H9 (cell line): ENCODE measurements at regions not wholly inside any gene's neighbourhood (a gene's known extent, or its start where the extent isn't known, plus 50 kb on each side); places are given as distances from the start of the nearest gene placed in this dataset.

Experiments used
- DNase-seq: peaks from one replicate; pipeline ENCODE4 v3.0.0-alpha.2; 2017
- H2AFZ ChIP-seq: one replicate; pipeline ENCODE4 v1.6.1; 2013; ENCODE audit warnings: mild to moderate bottlenecking, low read length, control low read depth, moderate library complexity
- H2AK5ac ChIP-seq: 2 replicates; pipeline ENCODE4 v1.6.1; 2013; ENCODE audit warnings: low read length, control low read depth, mixed read lengths; ENCODE audit not compliant: insufficient read length
- H2BK120ac ChIP-seq: one replicate; pipeline ENCODE4 v1.6.1; 2013; ENCODE audit warnings: low read depth, mild to moderate bottlenecking, low read length, control low read depth, inconsistent platforms; ENCODE audit not compliant: poor library complexity, severe bottlenecking
- H2BK12ac ChIP-seq: 2 replicates; pipeline ENCODE4 v1.6.1; 2013; ENCODE audit warnings: low read length, control low read depth, mixed read lengths, low read depth; ENCODE audit not compliant: insufficient read length
- H2BK15ac ChIP-seq: 2 replicates; pipeline ENCODE4 v1.6.1; 2013; ENCODE audit warnings: low read depth, low read length, control low read depth
- H2BK20ac ChIP-seq: one replicate; pipeline ENCODE4 v1.6.1; 2013; ENCODE audit warnings: low read depth, mild to moderate bottlenecking, low read length, control low read depth, inconsistent platforms; ENCODE audit not compliant: poor library complexity, severe bottlenecking
- H2BK5ac ChIP-seq: 2 replicates; pipeline ENCODE4 v1.6.1; 2013; ENCODE audit warnings: low read length, control low read depth, mixed read lengths; ENCODE audit not compliant: insufficient read length
- H3K14ac ChIP-seq: 2 replicates; pipeline ENCODE4 v1.6.1; 2013; ENCODE audit warnings: low read length, control low read depth; ENCODE audit not compliant: insufficient read depth
- H3K18ac ChIP-seq: 2 replicates; pipeline ENCODE4 v1.6.1; 2013; ENCODE audit warnings: low read depth, mild to moderate bottlenecking, mixed read lengths, low read length, control low read depth; ENCODE audit not compliant: insufficient read length
- H3K23ac ChIP-seq: 2 replicates; pipeline ENCODE4 v1.6.1; 2013; ENCODE audit warnings: low read length, control low read depth, mixed read lengths, low read depth; ENCODE audit not compliant: insufficient read length
- H3K23me2 ChIP-seq: 2 replicates; pipeline ENCODE4 v1.6.1; 2013; ENCODE audit warnings: low read depth, mild to moderate bottlenecking, mixed read lengths, low read length, control low read depth; ENCODE audit not compliant: insufficient read length, poor library complexity, severe bottlenecking
- H3K27ac ChIP-seq: 2 replicates; pipeline ENCODE4 v1.5.1; 2013; ENCODE audit warnings: low read length, control low read depth, mixed read lengths, low read depth; ENCODE audit not compliant: insufficient read length
- H3K27me3 ChIP-seq: 2 replicates; pipeline ENCODE4 v1.6.1; 2013; ENCODE audit warnings: low read length, control low read depth, inconsistent platforms; ENCODE audit not compliant: insufficient read depth
- H3K4ac ChIP-seq: 2 replicates; pipeline ENCODE4 v1.6.1; 2013; ENCODE audit warnings: low read depth, mild to moderate bottlenecking, control low read depth, inconsistent platforms, low read length, moderate library complexity
- H3K4me1 ChIP-seq: 2 replicates; pipeline ENCODE4 v1.6.1; 2013; ENCODE audit warnings: low read length, control low read depth, inconsistent platforms; ENCODE audit not compliant: insufficient read depth
- H3K4me2 ChIP-seq: 2 replicates; pipeline ENCODE4 v1.6.1; 2013; ENCODE audit warnings: low read length, control low read depth, mixed read lengths; ENCODE audit not compliant: insufficient read length, insufficient read depth
- H3K56ac ChIP-seq: 2 replicates; pipeline ENCODE4 v1.6.1; 2013; ENCODE audit warnings: low read depth, mild to moderate bottlenecking, mixed read lengths, low read length, control low read depth; ENCODE audit not compliant: insufficient read length
- H3K79me1 ChIP-seq: 2 replicates; pipeline ENCODE4 v1.6.1; 2013; ENCODE audit warnings: low read depth, mild to moderate bottlenecking, moderate library complexity, low read length, control low read depth, inconsistent platforms; ENCODE audit not compliant: insufficient read depth, poor library complexity, severe bottlenecking
- H3K79me2 ChIP-seq: 2 replicates; pipeline ENCODE4 v1.6.1; 2013; ENCODE audit warnings: low read length, control low read depth, inconsistent platforms; ENCODE audit not compliant: insufficient read depth
- H3K9ac ChIP-seq: 2 replicates; pipeline ENCODE4 v1.6.1; 2013; ENCODE audit warnings: low read length, control low read depth, mixed read lengths; ENCODE audit not compliant: insufficient read length; ENCODE audit errors: extremely low read depth
- H3K9me3 ChIP-seq: one replicate; pipeline ENCODE4 v1.6.1; 2013; ENCODE audit warnings: low read depth, low read length, inconsistent platforms; ENCODE audit not compliant: control insufficient read depth
- H3T11ph ChIP-seq: one replicate; pipeline ENCODE4 v1.6.1; 2013; ENCODE audit warnings: mild to moderate bottlenecking, low read length, control low read depth, inconsistent platforms
- H4K20me1 ChIP-seq: one replicate; pipeline ENCODE4 v1.6.1; 2013; ENCODE audit not compliant: control insufficient read depth, insufficient read length, insufficient read depth
- H4K5ac ChIP-seq: 2 replicates; pipeline ENCODE4 v1.6.1; 2013; ENCODE audit warnings: low read depth, mild to moderate bottlenecking, mixed read lengths, low read length, control low read depth; ENCODE audit not compliant: insufficient read length
- H4K8ac ChIP-seq: replicated peaks from 2 replicates; pipeline ENCODE4 v1.6.1; 2013; ENCODE audit warnings: low read length, control low read depth, mixed read lengths, low read depth; ENCODE audit not compliant: insufficient read length
- H4K91ac ChIP-seq: 2 replicates; pipeline ENCODE4 v1.6.1; 2013; ENCODE audit warnings: low read depth, mild to moderate bottlenecking, moderate library complexity, mixed read lengths, low read length, control low read depth; ENCODE audit not compliant: insufficient read length
- H3K27ac Mint-ChIP-seq, 3 experiments: 2 replicates in 2 of 3; 3 replicates in 1 of 3; pipeline ENCODE4 v1.8.0; 2020 to 2021; ENCODE audit warnings: mixed read lengths in 3 of 3, mild to moderate bottlenecking in 1 of 3, moderate library complexity in 1 of 3
- H3K27me3 Mint-ChIP-seq: 2 replicates; pipeline ENCODE4 v1.8.0; 2021; ENCODE audit warnings: low read depth, mild to moderate bottlenecking, moderate library complexity, mixed read lengths
- H3K36me3 Mint-ChIP-seq, 3 experiments: 2 replicates in 2 of 3; 3 replicates in 1 of 3; pipeline ENCODE4 v1.8.0; 2020 to 2021; ENCODE audit warnings: low read depth in 3 of 3, mixed read lengths in 3 of 3; ENCODE audit not compliant: insufficient read depth in 1 of 3
- H3K4me1 Mint-ChIP-seq, 2 experiments: 2 replicates each; pipeline ENCODE4 v1.8.0; 2020; ENCODE audit warnings: mixed read lengths in 2 of 2
- H3K4me3 Mint-ChIP-seq, 2 experiments: 2 replicates in 1 of 2; 3 replicates in 1 of 2; pipeline ENCODE4 v1.8.0; 2020 to 2021; ENCODE audit warnings: mild to moderate bottlenecking in 2 of 2, mixed read lengths in 2 of 2, moderate library complexity in 1 of 2
- H3K9me3 Mint-ChIP-seq, 2 experiments: 2 replicates in 1 of 2; 3 replicates in 1 of 2; pipeline ENCODE4 v1.8.0; 2020; ENCODE audit warnings: mild to moderate bottlenecking in 2 of 2, mixed read lengths in 2 of 2, moderate library complexity in 1 of 2
- WGBS: extraction: QIAGEN DNeasy Blood & Tissue Kit; methylation state at CpG from one replicate; pipeline ENCODE4 v1.1.7; 2013; ENCODE audit warnings: missing lambda C conversion rate, low lambda C conversion rate, mixed read lengths; ENCODE audit not compliant: insufficient read length; ENCODE audit errors: extremely low coverage; 5-methylcytosine and 5-hydroxymethylcytosine counted together
- TF ChIP-seq, protein P1 (sequence below): fragments of 200-600 bp; sonication (generic); conservative IDR thresholded peaks from 3 replicates; pipeline ENCODE4 v1.8.0; 2021; ENCODE audit warnings: antibody characterized with exemption, mild to moderate bottlenecking

DNA sequence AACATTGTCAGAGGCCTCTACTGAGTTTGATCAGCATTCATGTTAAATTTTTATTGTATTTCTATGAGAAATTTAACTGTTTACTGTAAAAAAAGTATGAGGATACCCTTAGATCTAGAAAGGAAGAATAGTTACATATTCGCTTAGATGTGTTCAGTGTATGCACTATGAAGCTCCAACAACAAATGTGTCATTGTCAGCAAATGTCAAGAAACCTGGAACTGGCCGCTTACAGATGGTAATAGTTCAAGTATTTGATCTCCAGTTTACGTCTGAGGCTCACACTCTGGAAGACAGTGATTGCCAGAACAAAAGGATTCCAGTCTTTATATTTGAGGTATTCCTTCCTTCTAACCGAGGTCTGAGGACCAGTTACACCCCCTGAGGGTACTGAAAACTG is 921.2 kb upstream of the LRRTM1 start:
- H3K18ac ChIP-seq: no peak overlapping the region
- no peaks in the 10 kb centered on the region for H3K79me1 ChIP-seq
- H3K27me3 ChIP-seq: no peaks in the 10 kb centered on the region
- no peak overlapping the region for H3K14ac ChIP-seq
- H3K27me3 Mint-ChIP-seq: no peaks in the 10 kb centered on the region
- H4K20me1 ChIP-seq: no peaks in the 10 kb centered on the region
- no peak overlapping the region for H2BK20ac ChIP-seq
- no peak overlapping the region for H4K8ac ChIP-seq
- no peaks in the 10 kb centered on the region for H3K23me2 ChIP-seq
- H3K27ac ChIP-seq: no peak overlapping the region
- no peak overlapping the region for H3K4ac ChIP-seq
- no peak overlapping the region for H3T11ph ChIP-seq
- H2BK15ac ChIP-seq: no peak overlapping the region
- TF ChIP-seq, protein P1, sequence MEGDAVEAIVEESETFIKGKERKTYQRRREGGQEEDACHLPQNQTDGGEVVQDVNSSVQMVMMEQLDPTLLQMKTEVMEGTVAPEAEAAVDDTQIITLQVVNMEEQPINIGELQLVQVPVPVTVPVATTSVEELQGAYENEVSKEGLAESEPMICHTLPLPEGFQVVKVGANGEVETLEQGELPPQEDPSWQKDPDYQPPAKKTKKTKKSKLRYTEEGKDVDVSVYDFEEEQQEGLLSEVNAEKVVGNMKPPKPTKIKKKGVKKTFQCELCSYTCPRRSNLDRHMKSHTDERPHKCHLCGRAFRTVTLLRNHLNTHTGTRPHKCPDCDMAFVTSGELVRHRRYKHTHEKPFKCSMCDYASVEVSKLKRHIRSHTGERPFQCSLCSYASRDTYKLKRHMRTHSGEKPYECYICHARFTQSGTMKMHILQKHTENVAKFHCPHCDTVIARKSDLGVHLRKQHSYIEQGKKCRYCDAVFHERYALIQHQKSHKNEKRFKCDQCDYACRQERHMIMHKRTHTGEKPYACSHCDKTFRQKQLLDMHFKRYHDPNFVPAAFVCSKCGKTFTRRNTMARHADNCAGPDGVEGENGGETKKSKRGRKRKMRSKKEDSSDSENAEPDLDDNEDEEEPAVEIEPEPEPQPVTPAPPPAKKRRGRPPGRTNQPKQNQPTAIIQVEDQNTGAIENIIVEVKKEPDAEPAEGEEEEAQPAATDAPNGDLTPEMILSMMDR: no peak
- H3K9me3 Mint-ChIP-seq: peaks cover 2 to 4% of the 10 kb centered on the region in 2 experiments; a peak in 2 of 5 replicates
- H3K27ac Mint-ChIP-seq: no peak overlapping the region
- H2BK5ac ChIP-seq: no peak overlapping the region
- no CpG with 5 or more reads among the region's 4 CpGs for WGBS
- H4K91ac ChIP-seq: no peak overlapping the region
- no peak overlapping the region for H3K56ac ChIP-seq
- no peak overlapping the region for H2AFZ ChIP-seq
- no peak overlapping the region for H2BK12ac ChIP-seq
- no peaks in the 10 kb centered on the region; a peak in 1 of 7 replicates for H3K36me3 Mint-ChIP-seq
- H3K4me3 Mint-ChIP-seq: no peak overlapping the region
- H3K23ac ChIP-seq: no peak overlapping the region
- no peak overlapping the region for H2AK5ac ChIP-seq
- H2BK120ac ChIP-seq: no peak overlapping the region
- H3K79me2 ChIP-seq: no peaks in the 10 kb centered on the region
- H3K4me2 ChIP-seq: no peak overlapping the region
- DNase-seq: no peak
- no peak overlapping the region for H4K5ac ChIP-seq
- no peak overlapping the region for H3K9ac ChIP-seq
- no peaks in the 10 kb centered on the region for H3K4me1 Mint-ChIP-seq
- no peaks in the 10 kb centered on the region for H3K9me3 ChIP-seq
- no peaks in the 10 kb centered on the region for H3K4me1 ChIP-seq
